HL-60 (cell line): ENCODE measurements at regions not wholly inside any gene's neighbourhood (a gene's known extent, or its start where the extent isn't known, plus 50 kb on each side); places are given as distances from the start of the nearest gene placed in this dataset.

Experiments
- CTCF ChIP-seq: IDR thresholded peaks from one replicate; pipeline ENCODE4 v1.5.1; 2011; ENCODE audit warnings: low read length, control low read depth, inconsistent platforms; ENCODE audit not compliant: insufficient read depth
- GABPA ChIP-seq: IDR thresholded peaks from 2 replicates; pipeline ENCODE4 v1.6.1; 2012; ENCODE audit warnings: low read depth
- POLR2AphosphoS5 ChIP-seq: IDR thresholded peaks from 2 replicates; pipeline ENCODE4 v1.6.1; 2012; ENCODE audit warnings: low read depth
- SPI1 ChIP-seq: IDR thresholded peaks from 2 replicates; pipeline ENCODE4 v1.6.1; 2012; ENCODE audit warnings: low read depth, mild to moderate bottlenecking, borderline replicate concordance
- TF ChIP-seq, protein P1 (sequence below): IDR thresholded peaks from 2 replicates; pipeline ENCODE4 v1.6.1; 2012; ENCODE audit warnings: low read depth; ENCODE audit not compliant: insufficient replicate concordance

DNA sequence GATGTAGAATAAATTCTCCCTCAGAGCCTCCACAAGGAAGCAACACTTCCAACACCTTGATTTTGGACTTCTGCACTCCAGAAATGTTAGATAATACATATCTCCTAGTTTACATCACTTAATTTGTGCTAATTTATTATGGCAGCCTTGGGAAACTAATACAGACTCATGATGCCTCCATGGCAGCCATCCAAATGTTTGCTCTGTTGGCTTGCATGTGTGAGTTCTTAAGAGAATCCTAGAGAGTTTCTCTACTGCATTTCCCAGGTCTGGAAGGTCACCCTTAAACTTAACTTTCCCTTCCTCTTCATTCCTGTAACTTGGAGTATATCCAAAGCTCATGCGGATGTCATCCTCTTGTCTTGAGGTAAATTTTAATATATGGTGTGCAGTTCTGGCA lies 956.1 kb downstream of the ADGRL3 start:
- no peak for TF ChIP-seq CTCF
- TF ChIP-seq, protein P1, sequence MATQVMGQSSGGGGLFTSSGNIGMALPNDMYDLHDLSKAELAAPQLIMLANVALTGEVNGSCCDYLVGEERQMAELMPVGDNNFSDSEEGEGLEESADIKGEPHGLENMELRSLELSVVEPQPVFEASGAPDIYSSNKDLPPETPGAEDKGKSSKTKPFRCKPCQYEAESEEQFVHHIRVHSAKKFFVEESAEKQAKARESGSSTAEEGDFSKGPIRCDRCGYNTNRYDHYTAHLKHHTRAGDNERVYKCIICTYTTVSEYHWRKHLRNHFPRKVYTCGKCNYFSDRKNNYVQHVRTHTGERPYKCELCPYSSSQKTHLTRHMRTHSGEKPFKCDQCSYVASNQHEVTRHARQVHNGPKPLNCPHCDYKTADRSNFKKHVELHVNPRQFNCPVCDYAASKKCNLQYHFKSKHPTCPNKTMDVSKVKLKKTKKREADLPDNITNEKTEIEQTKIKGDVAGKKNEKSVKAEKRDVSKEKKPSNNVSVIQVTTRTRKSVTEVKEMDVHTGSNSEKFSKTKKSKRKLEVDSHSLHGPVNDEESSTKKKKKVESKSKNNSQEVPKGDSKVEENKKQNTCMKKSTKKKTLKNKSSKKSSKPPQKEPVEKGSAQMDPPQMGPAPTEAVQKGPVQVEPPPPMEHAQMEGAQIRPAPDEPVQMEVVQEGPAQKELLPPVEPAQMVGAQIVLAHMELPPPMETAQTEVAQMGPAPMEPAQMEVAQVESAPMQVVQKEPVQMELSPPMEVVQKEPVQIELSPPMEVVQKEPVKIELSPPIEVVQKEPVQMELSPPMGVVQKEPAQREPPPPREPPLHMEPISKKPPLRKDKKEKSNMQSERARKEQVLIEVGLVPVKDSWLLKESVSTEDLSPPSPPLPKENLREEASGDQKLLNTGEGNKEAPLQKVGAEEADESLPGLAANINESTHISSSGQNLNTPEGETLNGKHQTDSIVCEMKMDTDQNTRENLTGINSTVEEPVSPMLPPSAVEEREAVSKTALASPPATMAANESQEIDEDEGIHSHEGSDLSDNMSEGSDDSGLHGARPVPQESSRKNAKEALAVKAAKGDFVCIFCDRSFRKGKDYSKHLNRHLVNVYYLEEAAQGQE: no peak
- TF ChIP-seq POLR2AphosphoS5: no peak
- TF ChIP-seq GABPA: no peak
- no peak for TF ChIP-seq SPI1
